Suprapubic skin (tissue), 3 donors: ENCODE measurements at regions not wholly inside any gene's neighbourhood (a gene's known extent, or its start where the extent isn't known, plus 50 kb on each side); places are given as distances from the start of the nearest gene placed in this dataset.

Experiments
- CTCF ChIP-seq, 2 donors: fragments of 200-600 bp in 1 of 2; fragments of 450-650 bp in 1 of 2; sonication (generic) in 1 of 2; IDR thresholded peaks; one replicate each; pipeline ENCODE4 v1.5.1; 2016 to 2019; ENCODE audit warnings: antibody characterized with exemption in 2 of 2, mild to moderate bottlenecking in 1 of 2, moderate library complexity in 1 of 2
- POLR2AphosphoS5 ChIP-seq, 3 donors: sonication (generic); formaldehyde crosslinking; IDR thresholded peaks; one replicate each; pipeline ENCODE4 v1.6.1; 2017; ENCODE audit warnings: antibody characterized with exemption in 3 of 3

- no peak for TF ChIP-seq CTCF (IDR thresholded peaks at IDR 0.05)
- no peak for TF ChIP-seq POLR2AphosphoS5 (IDR thresholded peaks at IDR 0.05)
Observed at GRCh38 chr6:112481211-112481610, 134.1 kb downstream of the RFPL4B start.
